HEK293 (cell line): ENCODE measurements at regions not wholly inside any gene's neighbourhood (a gene's known extent, or its start where the extent isn't known, plus 50 kb on each side); places are given as distances from the start of the nearest gene placed in this dataset.

Source experiments
- ATF2 ChIP-seq: fragments of 450-650 bp; formaldehyde crosslinking; IDR thresholded peaks from 2 replicates; pipeline ENCODE4 v1.5.1; 2016; ENCODE audit warnings: missing biosample characterization, missing genetic modification characterization, low read depth
- REST ChIP-seq: fragments of 450-650 bp; formaldehyde crosslinking; IDR thresholded peaks from 2 replicates; pipeline ENCODE4 v1.5.1; 2016; ENCODE audit warnings: missing biosample characterization, missing genetic modification characterization
- ZFP37 ChIP-seq: fragments of 450-650 bp; formaldehyde crosslinking; IDR thresholded peaks from 2 replicates; pipeline ENCODE4 v1.5.1; 2016; ENCODE audit warnings: missing biosample characterization, missing genetic modification characterization
- ZNF184 ChIP-seq: fragments of 450-650 bp; IDR thresholded peaks from 2 replicates; pipeline ENCODE4 v1.5.1; 2018; ENCODE audit warnings: missing biosample characterization, mild to moderate bottlenecking, missing genetic modification characterization
- ZNF214 ChIP-seq: fragments of 450-650 bp; formaldehyde crosslinking; IDR thresholded peaks from 2 replicates; pipeline ENCODE4 v1.5.1; 2017; ENCODE audit warnings: missing biosample characterization, mild to moderate bottlenecking, missing genetic modification characterization, borderline replicate concordance
- ZNF239 ChIP-seq: fragments of 450-650 bp; formaldehyde crosslinking; IDR thresholded peaks from 2 replicates; pipeline ENCODE4 v1.5.1; 2016; ENCODE audit warnings: missing biosample characterization, missing genetic modification characterization
- ZNF335 ChIP-seq: fragments of 450-650 bp; formaldehyde crosslinking; conservative IDR thresholded peaks from 2 replicates; pipeline ENCODE4 v1.5.1; 2016; ENCODE audit warnings: missing biosample characterization, missing genetic modification characterization
- ZNF354C ChIP-seq: fragments of 450-650 bp; formaldehyde crosslinking; IDR thresholded peaks from 2 replicates; pipeline ENCODE4 v1.5.1; 2016; ENCODE audit warnings: missing biosample characterization, missing genetic modification characterization, low read depth, borderline replicate concordance
- ZNF514 ChIP-seq: fragments of 450-650 bp; formaldehyde crosslinking; IDR thresholded peaks from 2 replicates; pipeline ENCODE4 v1.5.1; 2016; ENCODE audit warnings: missing biosample characterization, missing genetic modification characterization
- ZNF549 ChIP-seq: fragments of 450-650 bp; IDR thresholded peaks from 2 replicates; pipeline ENCODE4 v1.5.1; 2018; ENCODE audit warnings: missing biosample characterization, missing genetic modification characterization, mild to moderate bottlenecking, inconsistent platforms, moderate library complexity
- ZNF785 ChIP-seq: fragments of 450-650 bp; formaldehyde crosslinking; IDR thresholded peaks from 2 replicates; pipeline ENCODE4 v1.5.1; 2016; ENCODE audit warnings: missing biosample characterization, missing genetic modification characterization
- TF ChIP-seq, protein P1 (sequence below): fragments of 450-650 bp; formaldehyde crosslinking; IDR thresholded peaks from 2 replicates; pipeline ENCODE4 v1.5.1; 2016; ENCODE audit warnings: missing biosample characterization, missing genetic modification characterization

DNA sequence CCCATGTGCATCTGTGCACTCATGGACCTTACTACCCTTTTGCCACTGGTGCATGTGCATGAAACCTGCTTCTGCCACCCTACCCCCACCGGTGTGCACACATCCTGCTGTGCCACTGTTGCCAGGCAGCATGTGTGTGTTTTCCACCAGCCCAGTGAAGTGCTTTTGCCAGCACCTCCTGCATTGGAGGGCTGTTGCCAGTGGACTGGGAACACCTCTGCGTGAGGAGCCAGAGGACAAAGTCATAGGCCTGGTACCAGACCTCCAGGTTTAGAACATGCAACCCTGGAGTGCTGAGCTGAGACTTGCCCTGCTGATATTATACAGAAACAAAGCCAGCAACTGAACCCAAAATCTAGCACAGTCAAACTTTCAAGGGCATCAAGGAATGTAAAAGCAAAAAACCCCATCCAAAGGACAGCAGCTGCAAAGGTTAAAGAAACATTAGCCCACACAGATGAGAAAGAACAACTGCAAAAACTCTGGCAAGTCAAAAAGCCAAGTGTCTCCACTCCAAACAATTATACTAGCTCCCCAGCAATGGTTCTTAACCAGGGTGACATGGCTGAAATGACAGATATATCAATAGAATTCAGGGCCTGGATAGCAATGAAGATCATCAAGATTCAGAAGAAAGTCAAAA, 70.6 kb upstream of the PTPN3 start:
- TF ChIP-seq ZNF549 (tag by site-specific recombination) (no peak), REST (no peak), ZNF184 (tag by site-specific recombination) (no peak), ZNF239 (tag by site-specific recombination) (no peak), ZNF785 (tag by site-specific recombination) (no peak), ZNF214 (no peak), ZNF514 (tag by site-specific recombination) (no peak), ZNF354C (no peak), ZFP37 (tag by site-specific recombination) (no peak), ZNF335 (tag by site-specific recombination) (no peak), ATF2 (tag by site-specific recombination) (no peak)
- TF ChIP-seq, protein P1, sequence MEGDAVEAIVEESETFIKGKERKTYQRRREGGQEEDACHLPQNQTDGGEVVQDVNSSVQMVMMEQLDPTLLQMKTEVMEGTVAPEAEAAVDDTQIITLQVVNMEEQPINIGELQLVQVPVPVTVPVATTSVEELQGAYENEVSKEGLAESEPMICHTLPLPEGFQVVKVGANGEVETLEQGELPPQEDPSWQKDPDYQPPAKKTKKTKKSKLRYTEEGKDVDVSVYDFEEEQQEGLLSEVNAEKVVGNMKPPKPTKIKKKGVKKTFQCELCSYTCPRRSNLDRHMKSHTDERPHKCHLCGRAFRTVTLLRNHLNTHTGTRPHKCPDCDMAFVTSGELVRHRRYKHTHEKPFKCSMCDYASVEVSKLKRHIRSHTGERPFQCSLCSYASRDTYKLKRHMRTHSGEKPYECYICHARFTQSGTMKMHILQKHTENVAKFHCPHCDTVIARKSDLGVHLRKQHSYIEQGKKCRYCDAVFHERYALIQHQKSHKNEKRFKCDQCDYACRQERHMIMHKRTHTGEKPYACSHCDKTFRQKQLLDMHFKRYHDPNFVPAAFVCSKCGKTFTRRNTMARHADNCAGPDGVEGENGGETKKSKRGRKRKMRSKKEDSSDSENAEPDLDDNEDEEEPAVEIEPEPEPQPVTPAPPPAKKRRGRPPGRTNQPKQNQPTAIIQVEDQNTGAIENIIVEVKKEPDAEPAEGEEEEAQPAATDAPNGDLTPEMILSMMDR (tag by site-specific recombination): no peak
